HG02938 (cell line): ENCODE measurements at regions not wholly inside any gene's neighbourhood (a gene's known extent, or its start where the extent isn't known, plus 50 kb on each side); places are given as distances from the start of the nearest gene placed in this dataset.
"Not testable (repeated sequence)": the region's sequence is repeated elsewhere in the genome, so short reads cannot be mapped to it uniquely, and the experiment has no call there.

Source experiments
- ATAC-seq: cut with Tn5 transposase; IDR thresholded peaks from one replicate; pipeline ENCODE4 v1.9.1; 2021; ENCODE audit warnings: mild to moderate bottlenecking, moderate library complexity; ENCODE audit not compliant: unreplicated experiment

DNA sequence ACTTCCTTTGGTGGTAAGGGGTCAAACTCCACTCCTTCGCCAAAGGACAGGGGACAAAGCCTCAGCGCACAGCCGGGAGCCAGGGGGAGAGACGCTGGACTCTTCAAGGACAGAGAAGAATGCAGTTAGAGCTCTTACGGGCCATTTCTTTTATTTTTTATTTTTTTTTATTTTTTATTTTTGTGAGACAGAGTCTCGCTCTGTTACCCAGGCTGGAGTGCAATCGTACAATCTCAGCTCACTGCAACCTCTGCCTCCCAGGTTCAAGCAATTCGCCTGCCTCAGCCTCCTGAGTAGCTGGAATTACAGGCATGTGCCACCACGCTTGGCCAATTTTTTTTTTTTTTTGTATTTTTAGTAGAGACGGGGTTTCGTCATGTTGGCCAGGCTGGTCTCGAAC, 93.2 kb upstream of the RPH3AL start, which contains the start of gene RFLNB:
Gene RFLNB, minus strand, starts transcription at position 101 of the 400 bp plus-strand sequence.
- ATAC-seq, result not testable (repeated sequence)

GRCh38 chr17:444879-445454, 92.4 kb upstream of the RPH3AL start:
- no peak for ATAC-seq

- ATAC-seq, result no peak
Measured at GRCh38 chr17:443109-443508, 90.5 kb upstream of the RPH3AL start.

GRCh38 chr17:441155-441950, 88.7 kb upstream of the RPH3AL start:
- ATAC-seq, result no peak

- no peak for ATAC-seq
Measured at GRCh38 chr17:438191-438590, 85.6 kb upstream of the RPH3AL start.

- ATAC-seq, result no peak
Measured at GRCh38 chr17:437545-437944, 84.9 kb upstream of the RPH3AL start.

GRCh38 chr17:436571-436970, 84.0 kb upstream of the RPH3AL start:
- no peak for ATAC-seq

GRCh38 chr17:432471-432870, 79.9 kb upstream of the RPH3AL start:
- not testable (repeated sequence) for ATAC-seq

GRCh38 chr17:431494-431893, 78.9 kb upstream of the RPH3AL start:
- no peak for ATAC-seq

DNA sequence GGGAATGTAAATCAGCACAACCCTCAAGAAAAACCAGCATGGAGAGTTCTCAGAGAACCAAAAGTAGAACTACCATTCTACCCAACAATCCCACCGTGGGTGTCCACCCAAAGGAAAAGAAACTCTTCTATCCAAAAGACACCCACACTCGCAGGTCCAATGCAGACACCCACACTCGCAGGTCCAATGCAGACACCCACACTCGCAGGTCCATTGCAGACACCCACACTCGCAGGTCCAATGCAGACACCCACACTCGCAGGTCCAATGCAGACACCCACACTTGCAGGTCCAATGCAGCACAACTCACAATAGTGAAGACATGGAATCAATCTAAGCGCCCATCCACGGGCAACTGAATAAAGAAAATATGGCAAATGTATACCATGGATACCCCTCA, 77.0 kb upstream of the RPH3AL start:
- no peak for ATAC-seq

- ATAC-seq, result no peak
Measured at GRCh38 chr17:428414-428813, 75.8 kb upstream of the RPH3AL start.

- no peak for ATAC-seq
Measured at GRCh38 chr17:427891-428290, 75.3 kb upstream of the RPH3AL start.

DNA sequence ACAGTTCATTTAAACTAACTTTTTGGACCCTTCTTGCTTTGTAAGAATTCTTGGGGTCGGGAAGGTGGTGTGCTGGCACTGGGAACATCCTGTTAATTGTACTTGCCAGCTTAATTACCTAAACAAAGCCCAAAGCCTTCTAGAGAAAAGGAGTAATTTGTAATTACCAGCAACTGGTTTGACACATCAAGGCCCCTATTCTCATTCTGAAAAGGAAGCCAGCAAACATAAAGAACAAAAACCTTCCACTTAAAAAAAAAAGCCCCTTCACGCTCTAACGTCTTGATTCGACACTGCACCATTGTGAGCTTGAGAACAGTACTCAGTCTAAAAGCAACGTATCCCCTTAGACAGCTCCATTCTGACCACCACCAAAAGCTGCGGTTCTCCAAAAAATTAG, 74.7 kb upstream of the RPH3AL start:
- ATAC-seq, result no peak

DNA sequence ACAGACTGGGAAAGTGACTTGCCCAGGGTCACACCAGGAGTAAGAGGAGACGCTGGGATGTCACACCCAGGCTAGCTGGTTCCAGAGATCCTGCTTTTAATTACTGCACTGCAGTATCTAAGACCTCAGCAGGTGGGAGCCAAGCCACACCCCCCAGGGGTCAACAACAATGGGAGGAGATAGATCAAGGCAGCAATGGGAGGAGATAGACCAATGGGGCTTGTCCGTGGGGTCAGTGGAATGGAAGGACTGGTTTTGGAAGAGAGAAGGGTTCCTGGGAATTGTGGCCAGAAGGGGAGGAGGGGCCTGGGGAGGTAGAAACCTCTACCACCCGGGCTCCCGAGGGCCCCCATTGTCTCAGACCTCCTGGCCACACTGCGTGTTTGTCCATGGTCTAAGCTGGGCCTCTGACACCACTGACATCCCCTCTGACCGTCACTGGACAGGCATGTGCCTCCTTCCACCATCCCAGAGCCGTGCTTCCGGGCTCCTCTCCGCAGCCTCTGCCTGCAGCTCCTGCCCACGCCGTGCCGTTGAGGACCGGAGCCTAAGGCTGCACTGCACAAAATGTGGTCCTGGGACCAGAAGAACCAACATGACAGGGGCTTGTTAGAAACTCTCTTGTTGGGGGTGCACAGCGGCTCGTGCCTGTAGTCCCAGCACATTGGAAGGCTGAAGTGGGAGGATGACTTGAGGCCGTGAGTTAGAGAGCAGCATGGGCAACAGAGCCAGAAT, 69.8 kb upstream of the RPH3AL start:
- ATAC-seq, result no peak

- ATAC-seq, result no peak
Measured at GRCh38 chr17:420479-421175, 68.0 kb upstream of the RPH3AL start.

- no peak for ATAC-seq
Measured at GRCh38 chr17:419073-419735, 66.6 kb upstream of the RPH3AL start.

- ATAC-seq, result no peak
Measured at GRCh38 chr17:418421-418751, 65.8 kb upstream of the RPH3AL start.

GRCh38 chr17:417691-418420, 65.2 kb upstream of the RPH3AL start:
- ATAC-seq, result no peak

GRCh38 chr17:416293-417206, 63.9 kb upstream of the RPH3AL start:
- ATAC-seq, result no peak
